ENCODE measurements at regions not wholly inside any gene's neighbourhood (a gene's known extent, or its start where the extent isn't known, plus 50 kb on each side); places are given as distances from the start of the nearest gene placed in this dataset.

- DNase-seq, result no peak
These were observed 50.2 kb upstream of the OSR1 start for GRCh38 chr2:19408592-19408991.

Measured in NCI-H1092 treated with DMSO at 0.1 percent for 48 hours (cell line).